H1 (cell line): ENCODE measurements at regions not wholly inside any gene's neighbourhood (a gene's known extent, or its start where the extent isn't known, plus 50 kb on each side); places are given as distances from the start of the nearest gene placed in this dataset.

Experiments used
- CTCF ChIA-PET: fragments of 300-600 bp; sonication (Branson Sonifier 250); formaldehyde crosslinking; loops from one replicate; lab custom pipeline; 2021; ENCODE audit not compliant: partially characterized antibody; lab: Charles Lee
- POLR2A ChIA-PET: fragments of 300-600 bp; sonication (Branson Sonifier 250); formaldehyde crosslinking; loops from one replicate; lab custom pipeline; 2021; ENCODE audit warnings: inconsistent platforms; ENCODE audit not compliant: partially characterized antibody; lab: Charles Lee
- DNase-seq, 2 experiments: peaks; one replicate each; pipeline versions ENCODE4 v3.0.0 to v3.0.0-alpha.2; 2010 to 2022; ENCODE audit warnings: low spot score in 2 of 2, low read depth in 1 of 2, mixed read lengths in 1 of 2
- FAIRE-seq: peaks from 2 replicates; lab custom pipeline; 2011; peaks lifted over from hg19 to GRCh38; lab: Jason Lieb, UNC
- H2AFZ ChIP-seq: 2 replicates; pipeline ENCODE4 v1.8.1; 2012; ENCODE audit warnings: low read length, inconsistent platforms
- H2AK5ac ChIP-seq: 2 replicates; pipeline ENCODE4 v1.6.1; 2013; ENCODE audit warnings: low read depth, low read length
- H2BK120ac ChIP-seq: replicated peaks from 2 replicates; pipeline ENCODE3; 2013; ENCODE audit warnings: low read depth, low read length, inconsistent platforms
- H2BK12ac ChIP-seq: 2 replicates; pipeline ENCODE4 v1.6.1; 2013; ENCODE audit warnings: low read depth, low read length
- H2BK15ac ChIP-seq: 2 replicates; pipeline ENCODE4 v1.6.1; 2013; ENCODE audit warnings: low read length
- H2BK20ac ChIP-seq: 2 replicates; pipeline ENCODE4 v1.6.1; 2013; ENCODE audit warnings: low read length
- H2BK5ac ChIP-seq: 2 replicates; pipeline ENCODE4 v1.6.1; 2013; ENCODE audit warnings: low read depth, low read length
- H3K14ac ChIP-seq: 2 replicates; pipeline ENCODE4 v1.6.1; 2013; ENCODE audit warnings: inconsistent platforms; ENCODE audit not compliant: insufficient read length
- H3K18ac ChIP-seq: 2 replicates; pipeline ENCODE4 v1.6.1; 2013; ENCODE audit warnings: low read length; ENCODE audit errors: extremely low read depth
- H3K23ac ChIP-seq: 2 replicates; pipeline ENCODE4 v1.6.1; 2013; ENCODE audit warnings: inconsistent platforms; ENCODE audit not compliant: insufficient read length
- H3K23me2 ChIP-seq: 2 replicates; pipeline ENCODE4 v1.6.1; 2013; ENCODE audit warnings: low read depth, low read length
- H3K27ac ChIP-seq: 2 replicates; pipeline ENCODE4 v1.6.1; 2011; ENCODE audit warnings: low read depth, low read length, inconsistent platforms
- H3K27me3 ChIP-seq, 4 experiments: replicated peaks in 1 of 4; 1 replicate in 1 of 4; 2 replicates in 3 of 4; pipeline versions ENCODE4 v1.6.1 to v1.8.1; 2011 to 2013; ENCODE audit warnings: low read length in 3 of 4, mild to moderate bottlenecking in 3 of 4, inconsistent platforms in 2 of 4, mixed read lengths in 2 of 4, moderate library complexity in 1 of 4; ENCODE audit not compliant: control insufficient read depth in 3 of 4, insufficient read depth in 3 of 4; ENCODE audit errors: extremely low read depth in 1 of 4
- H3K36me3 ChIP-seq, 4 experiments: 2 replicates each; pipeline versions ENCODE4 v1.6.1 to v1.8.1; 2011 to 2013; ENCODE audit warnings: mild to moderate bottlenecking in 4 of 4, low read length in 3 of 4, moderate library complexity in 2 of 4, control low read depth in 1 of 4, inconsistent platforms in 1 of 4; ENCODE audit not compliant: insufficient read depth in 4 of 4, control insufficient read depth in 2 of 4
- H3K4ac ChIP-seq: replicated peaks from 2 replicates; pipeline ENCODE3; 2013; ENCODE audit warnings: low read length, low read depth, mixed read lengths, inconsistent platforms; ENCODE audit not compliant: insufficient read length
- H3K4me1 ChIP-seq, 4 experiments: replicated peaks in 1 of 4; 1 replicate in 1 of 4; 2 replicates in 3 of 4; pipeline versions ENCODE4 v1.6.1 to v1.8.1; 2011 to 2013; ENCODE audit warnings: low read length in 3 of 4, inconsistent platforms in 2 of 4, mixed read lengths in 1 of 4; ENCODE audit not compliant: insufficient read depth in 4 of 4, control insufficient read depth in 3 of 4
- H3K4me2 ChIP-seq, 2 experiments: 2 replicates each; pipeline versions ENCODE4 v1.6.1 to v1.8.1; 2011 to 2013; ENCODE audit warnings: low read depth in 2 of 2, low read length in 2 of 2, control low read depth in 1 of 2, inconsistent platforms in 1 of 2, mild to moderate bottlenecking in 1 of 2; ENCODE audit not compliant: insufficient read depth in 1 of 2
- H3K4me3 ChIP-seq, 4 experiments: fragments of 200-600, 300-600 bp in 1 of 4; sonication (generic), shearing (Covaris generic), sonication (Bioruptor Twin) in 1 of 4; 2 replicates each; pipeline versions ENCODE4 v1.5.1 to v1.8.1; 2011 to 2016; ENCODE audit warnings: low read length in 4 of 4, low read depth in 3 of 4, control low read depth in 2 of 4, inconsistent platforms in 2 of 4, mild to moderate bottlenecking in 2 of 4, mixed read lengths in 1 of 4, moderate library complexity in 1 of 4; ENCODE audit not compliant: insufficient read depth in 2 of 4; ENCODE audit errors: extremely low read depth in 1 of 4
- H3K56ac ChIP-seq: replicated peaks from 2 replicates; pipeline ENCODE3; 2013; ENCODE audit warnings: low read depth, mild to moderate bottlenecking, mixed read lengths, low read length, inconsistent platforms; ENCODE audit not compliant: insufficient read length
- H3K79me1 ChIP-seq: 2 replicates; pipeline ENCODE4 v1.6.1; 2013; ENCODE audit warnings: low read depth, low read length, control low read depth
- H3K79me2 ChIP-seq, 2 experiments: 2 replicates each; pipeline versions ENCODE4 v1.6.1 to v1.8.1; 2012 to 2013; ENCODE audit warnings: low read length in 2 of 2, mild to moderate bottlenecking in 2 of 2, inconsistent platforms in 1 of 2; ENCODE audit not compliant: insufficient read depth in 2 of 2, control insufficient read depth in 1 of 2
- H3K9ac ChIP-seq, 4 experiments: replicated peaks in 1 of 4; 1 replicate in 1 of 4; 2 replicates in 3 of 4; pipeline versions ENCODE4 v1.6.1 to v1.8.1; 2011 to 2013; ENCODE audit warnings: low read depth in 3 of 4, low read length in 3 of 4, control low read depth in 2 of 4, mild to moderate bottlenecking in 2 of 4, moderate library complexity in 2 of 4, inconsistent platforms in 1 of 4; ENCODE audit errors: extremely low read depth in 1 of 4
- H3K9me3 ChIP-seq, 2 experiments: 2 replicates each; pipeline versions ENCODE4 v1.6.1 to v1.8.1; 2012 to 2013; ENCODE audit warnings: mild to moderate bottlenecking in 2 of 2, moderate library complexity in 2 of 2, control low read depth in 1 of 2, inconsistent platforms in 1 of 2, low read depth in 1 of 2, low read length in 1 of 2, mixed read lengths in 1 of 2; ENCODE audit not compliant: insufficient read depth in 2 of 2
- H4K20me1 ChIP-seq, 2 experiments: replicated peaks in 1 of 2; 2 replicates each; pipeline versions ENCODE3 to v1.8.1; 2011 to 2013; ENCODE audit warnings: inconsistent platforms in 2 of 2, low read length in 2 of 2, mild to moderate bottlenecking in 1 of 2; ENCODE audit not compliant: insufficient read depth in 2 of 2, control insufficient read depth in 1 of 2
- H4K5ac ChIP-seq: 2 replicates; pipeline ENCODE4 v1.6.1; 2013; ENCODE audit warnings: low read length, low read depth, mixed read lengths, inconsistent platforms; ENCODE audit not compliant: insufficient read length
- H4K8ac ChIP-seq: 2 replicates; pipeline ENCODE4 v1.8.0; 2013; ENCODE audit warnings: mild to moderate bottlenecking, moderate library complexity, low read length, inconsistent platforms; ENCODE audit not compliant: insufficient read depth; ENCODE audit errors: extremely low read depth
- H4K91ac ChIP-seq: replicated peaks from 2 replicates; pipeline ENCODE3; 2013; ENCODE audit warnings: low read length, mixed read lengths, inconsistent platforms; ENCODE audit not compliant: insufficient read length
- CEBPB ChIP-seq: IDR thresholded peaks from 2 replicates; pipeline ENCODE4 v1.6.1; 2012; ENCODE audit warnings: low read depth, low read length
- CREB1 ChIP-seq: IDR thresholded peaks from 2 replicates; pipeline ENCODE4 v1.6.1; 2012; ENCODE audit warnings: inconsistent platforms
- POLR2AphosphoS5 ChIP-seq: IDR thresholded peaks from 2 replicates; pipeline ENCODE4 v1.6.1; 2011; ENCODE audit warnings: low read depth, low read length
- POU5F1 ChIP-seq: IDR thresholded peaks from 2 replicates; pipeline ENCODE4 v1.6.1; 2011; ENCODE audit warnings: low read depth, mild to moderate bottlenecking, low read length, moderate library complexity
- RBBP5 ChIP-seq: IDR thresholded peaks from 2 replicates; pipeline ENCODE4 v1.7.1; 2012; ENCODE audit warnings: low read depth, mild to moderate bottlenecking, inconsistent platforms, low read length, moderate library complexity, borderline replicate concordance
- RXRA ChIP-seq: IDR thresholded peaks from 2 replicates; pipeline ENCODE4 v1.6.1; 2011; ENCODE audit warnings: low read depth, mild to moderate bottlenecking, low read length, moderate library complexity; ENCODE audit not compliant: insufficient read depth
- SAP30 ChIP-seq: fragments of 300-600 bp; sonication (generic); IDR thresholded peaks from 2 replicates; pipeline ENCODE4 v1.7.1; 2012; ENCODE audit warnings: low read length, moderate library complexity, mild to moderate bottlenecking, inconsistent platforms; ENCODE audit not compliant: insufficient read depth, insufficient replicate concordance
- WGBS, 2 experiments: shearing (Covaris generic) in 1 of 2; methylation state at CpG; one replicate each; pipeline versions ENCODE4 v1.1.6 to v1.1.7; 2013 to 2015; ENCODE audit warnings: low lambda C conversion rate in 2 of 2, mixed read lengths in 2 of 2, inconsistent platforms in 1 of 2, low coverage in 1 of 2, missing lambda C conversion rate in 1 of 2; ENCODE audit not compliant: insufficient replicate concordance in 2 of 2, insufficient coverage in 1 of 2, insufficient read length in 1 of 2; ENCODE audit errors: extremely low coverage in 1 of 2, missing lambda C conversion rate in 1 of 2; 5-methylcytosine and 5-hydroxymethylcytosine counted together
- TF ChIP-seq, protein P1 (sequence below), 3 experiments: IDR thresholded peaks; 1 replicate in 2 of 3; 2 replicates in 1 of 3; pipeline versions ENCODE4 v1.5.1 to v1.6.1; 2011; ENCODE audit warnings: low read length in 3 of 3, mild to moderate bottlenecking in 3 of 3, inconsistent platforms in 2 of 3, low read depth in 1 of 3, moderate library complexity in 1 of 3; ENCODE audit not compliant: insufficient read depth in 1 of 3; ENCODE audit errors: control extremely low read depth in 1 of 3

DNA sequence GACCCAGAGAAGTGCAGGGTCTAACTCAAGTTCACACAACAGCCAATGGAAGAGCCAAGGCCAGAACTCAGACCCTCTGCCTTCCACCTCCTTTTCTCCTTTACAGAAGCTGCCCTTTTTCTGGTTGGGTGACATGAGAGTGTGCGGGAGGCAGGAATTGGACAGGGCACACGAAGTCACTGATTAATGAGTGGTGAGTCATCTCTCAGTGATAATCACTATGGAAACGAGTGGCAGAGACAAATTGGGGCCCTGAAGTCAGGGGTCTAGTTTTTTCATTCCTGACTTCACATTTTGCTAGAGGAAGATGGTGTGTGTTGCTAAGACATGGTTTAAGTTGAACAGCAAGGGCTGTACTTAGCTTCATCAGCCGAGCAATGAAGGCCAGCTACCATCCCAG is 312.7 kb upstream of the CCL2 start:
- H3K4me3 ChIP-seq: no peak overlapping the region
- ChIA-PET CTCF (interaction anchor here (1.3 to 4.5 kb wide), 3 partner anchors 15 to 221 kb away, joined by 3 to 15 read pairs (median 9); no protein-coding TSS in a partner anchor), POLR2A (no interaction called here)
- no peak for FAIRE-seq
- H2BK12ac ChIP-seq: no peak overlapping the region
- H2BK15ac ChIP-seq: no peak overlapping the region
- no peaks in the 10 kb centered on the region for H3K79me2 ChIP-seq
- no peak overlapping the region for H4K5ac ChIP-seq
- no peak overlapping the region for H3K9ac ChIP-seq
- no peaks in the 10 kb centered on the region for H3K9me3 ChIP-seq
- no peaks in the 10 kb centered on the region for H3K36me3 ChIP-seq
- H4K20me1 ChIP-seq: peaks cover 0 to 2% of the 10 kb centered on the region in 2 experiments
- H3K23me2 ChIP-seq: no peaks in the 10 kb centered on the region
- no peak overlapping the region for H3K56ac ChIP-seq
- H2BK20ac ChIP-seq: no peak overlapping the region
- H3K18ac ChIP-seq: no peak overlapping the region
- no peak for DNase-seq
- no peak overlapping the region for H3K4me2 ChIP-seq
- no peak overlapping the region for H3K14ac ChIP-seq
- no peak overlapping the region for H3K23ac ChIP-seq
- no peaks in the 10 kb centered on the region for H3K79me1 ChIP-seq
- no peaks in the 10 kb centered on the region; a peak in 1 of 7 replicates for H3K27me3 ChIP-seq
- no peak overlapping the region for H2BK120ac ChIP-seq
- 87% methylated on average over 4 of the region's 4 CpGs; no CpG with 5 or more reads in 1 of the 2 experiments for WGBS, 2 experiments
- no peak overlapping the region for H3K4ac ChIP-seq
- H2AK5ac ChIP-seq: no peak overlapping the region
- H4K91ac ChIP-seq: no peak overlapping the region
- H4K8ac ChIP-seq: no peak overlapping the region
- no peak overlapping the region for H3K27ac ChIP-seq
- H2BK5ac ChIP-seq: no peak overlapping the region
- no peaks in the 10 kb centered on the region for H3K4me1 ChIP-seq
- no peak overlapping the region for H2AFZ ChIP-seq
- TF ChIP-seq RBBP5 (no peak), POU5F1 (no peak), CEBPB (no peak), RXRA (no peak), POLR2AphosphoS5 (no peak), SAP30 (no peak), CREB1 (no peak)
- TF ChIP-seq, protein P1, sequence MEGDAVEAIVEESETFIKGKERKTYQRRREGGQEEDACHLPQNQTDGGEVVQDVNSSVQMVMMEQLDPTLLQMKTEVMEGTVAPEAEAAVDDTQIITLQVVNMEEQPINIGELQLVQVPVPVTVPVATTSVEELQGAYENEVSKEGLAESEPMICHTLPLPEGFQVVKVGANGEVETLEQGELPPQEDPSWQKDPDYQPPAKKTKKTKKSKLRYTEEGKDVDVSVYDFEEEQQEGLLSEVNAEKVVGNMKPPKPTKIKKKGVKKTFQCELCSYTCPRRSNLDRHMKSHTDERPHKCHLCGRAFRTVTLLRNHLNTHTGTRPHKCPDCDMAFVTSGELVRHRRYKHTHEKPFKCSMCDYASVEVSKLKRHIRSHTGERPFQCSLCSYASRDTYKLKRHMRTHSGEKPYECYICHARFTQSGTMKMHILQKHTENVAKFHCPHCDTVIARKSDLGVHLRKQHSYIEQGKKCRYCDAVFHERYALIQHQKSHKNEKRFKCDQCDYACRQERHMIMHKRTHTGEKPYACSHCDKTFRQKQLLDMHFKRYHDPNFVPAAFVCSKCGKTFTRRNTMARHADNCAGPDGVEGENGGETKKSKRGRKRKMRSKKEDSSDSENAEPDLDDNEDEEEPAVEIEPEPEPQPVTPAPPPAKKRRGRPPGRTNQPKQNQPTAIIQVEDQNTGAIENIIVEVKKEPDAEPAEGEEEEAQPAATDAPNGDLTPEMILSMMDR (IDR thresholded peaks at IDR 0.05; ENCODE audit: control extremely low read depth in 1 of 3, insufficient read depth in 1 of 3, low read depth in 1 of 3, low read length in 3 of 3): no peak
